HEK293 (cell line): ENCODE measurements at regions not wholly inside any gene's neighbourhood (a gene's known extent, or its start where the extent isn't known, plus 50 kb on each side); places are given as distances from the start of the nearest gene placed in this dataset.

ENCODE experiments used
- GLI2 ChIP-seq: fragments of 450-650 bp; formaldehyde crosslinking; IDR thresholded peaks from 2 replicates; pipeline ENCODE4; 2017; ENCODE audit warnings: missing biosample characterization, missing genetic modification characterization, low read depth, borderline replicate concordance
- KLF9 ChIP-seq: fragments of 450-650 bp; formaldehyde crosslinking; IDR thresholded peaks from 2 replicates; pipeline ENCODE4 v1.5.1; 2016; ENCODE audit warnings: missing biosample characterization, missing genetic modification characterization, low read depth
- PRDM6 ChIP-seq: fragments of 450-650 bp; formaldehyde crosslinking; IDR thresholded peaks from 2 replicates; pipeline ENCODE4 v1.5.1; 2017; ENCODE audit warnings: missing biosample characterization, missing genetic modification characterization
- SALL2 ChIP-seq: fragments of 450-650 bp; formaldehyde crosslinking; IDR thresholded peaks from 2 replicates; pipeline ENCODE4 v1.5.0; 2017; ENCODE audit warnings: missing biosample characterization, mild to moderate bottlenecking, missing genetic modification characterization, borderline replicate concordance
- ZBTB17 ChIP-seq: fragments of 450-650 bp; formaldehyde crosslinking; IDR thresholded peaks from 2 replicates; pipeline ENCODE4 v1.5.1; 2016; ENCODE audit warnings: missing biosample characterization, missing genetic modification characterization
- ZBTB21 ChIP-seq: fragments of 450-650 bp; formaldehyde crosslinking; IDR thresholded peaks from 2 replicates; pipeline ENCODE4 v1.5.1; 2017; ENCODE audit warnings: missing biosample characterization, missing genetic modification characterization
- ZBTB44 ChIP-seq: fragments of 450-650 bp; IDR thresholded peaks from 2 replicates; pipeline ENCODE4 v1.5.1; 2018; ENCODE audit warnings: missing biosample characterization, mild to moderate bottlenecking, missing genetic modification characterization
- ZBTB49 ChIP-seq: fragments of 450-650 bp; formaldehyde crosslinking; IDR thresholded peaks from 2 replicates; pipeline ENCODE4 v1.5.1; 2016; ENCODE audit warnings: missing biosample characterization, missing genetic modification characterization, low read depth
- ZFP3 ChIP-seq: fragments of 450-650 bp; formaldehyde crosslinking; IDR thresholded peaks from 2 replicates; pipeline ENCODE4 v1.5.1; 2016; ENCODE audit warnings: low read depth, missing biosample characterization, missing genetic modification characterization
- ZNF133 ChIP-seq: fragments of 450-650 bp; formaldehyde crosslinking; IDR thresholded peaks from 2 replicates; pipeline ENCODE4 v1.5.1; 2016; ENCODE audit warnings: missing biosample characterization, missing genetic modification characterization
- ZNF16 ChIP-seq: fragments of 450-650 bp; formaldehyde crosslinking; IDR thresholded peaks from 2 replicates; pipeline ENCODE4 v1.5.1; 2016; ENCODE audit warnings: low read depth, missing biosample characterization, missing genetic modification characterization
- ZNF223 ChIP-seq: fragments of 450-650 bp; formaldehyde crosslinking; IDR thresholded peaks from 2 replicates; pipeline ENCODE4 v1.5.1; 2016; ENCODE audit warnings: missing biosample characterization, missing genetic modification characterization
- ZNF280C ChIP-seq: fragments of 450-650 bp; formaldehyde crosslinking; IDR thresholded peaks from 2 replicates; pipeline ENCODE4 v1.5.1; 2016; ENCODE audit warnings: missing biosample characterization, missing genetic modification characterization
- ZNF341 ChIP-seq: fragments of 450-650 bp; formaldehyde crosslinking; IDR thresholded peaks from 2 replicates; pipeline ENCODE4; 2016; ENCODE audit warnings: low read depth, missing biosample characterization, missing genetic modification characterization
- ZNF354C ChIP-seq: fragments of 450-650 bp; formaldehyde crosslinking; IDR thresholded peaks from 2 replicates; pipeline ENCODE4 v1.5.1; 2016; ENCODE audit warnings: missing biosample characterization, missing genetic modification characterization, low read depth, borderline replicate concordance
- ZNF394 ChIP-seq: fragments of 450-650 bp; formaldehyde crosslinking; IDR thresholded peaks from 2 replicates; pipeline ENCODE4 v1.5.1; 2016; ENCODE audit warnings: missing biosample characterization, missing genetic modification characterization, mild to moderate bottlenecking, moderate library complexity, borderline replicate concordance
- ZNF398 ChIP-seq: fragments of 450-650 bp; formaldehyde crosslinking; IDR thresholded peaks from 2 replicates; pipeline ENCODE4 v1.5.1; 2017; ENCODE audit warnings: missing biosample characterization, missing genetic modification characterization
- ZNF426 ChIP-seq: fragments of 450-650 bp; formaldehyde crosslinking; IDR thresholded peaks from 2 replicates; pipeline ENCODE4 v1.5.1; 2017; ENCODE audit warnings: missing biosample characterization, missing genetic modification characterization, mild to moderate bottlenecking, inconsistent platforms, moderate library complexity
- ZNF544 ChIP-seq: fragments of 450-650 bp; formaldehyde crosslinking; IDR thresholded peaks from 2 replicates; pipeline ENCODE4 v1.5.0; 2017; ENCODE audit warnings: missing biosample characterization, missing genetic modification characterization
- ZNF560 ChIP-seq: fragments of 450-650 bp; formaldehyde crosslinking; IDR thresholded peaks from 2 replicates; pipeline ENCODE4 v1.5.1; 2017; ENCODE audit warnings: missing biosample characterization, missing genetic modification characterization, borderline replicate concordance
- ZNF629 ChIP-seq: fragments of 450-650 bp; formaldehyde crosslinking; IDR thresholded peaks from 2 replicates; pipeline ENCODE4 v1.5.1; 2017; ENCODE audit warnings: missing biosample characterization, missing genetic modification characterization
- ZNF768 ChIP-seq: fragments of 450-650 bp; formaldehyde crosslinking; IDR thresholded peaks from 2 replicates; pipeline ENCODE4 v1.5.1; 2018; ENCODE audit warnings: missing biosample characterization, mild to moderate bottlenecking, missing genetic modification characterization
- ZNF777 ChIP-seq: fragments of 450-650 bp; formaldehyde crosslinking; IDR thresholded peaks from 2 replicates; pipeline ENCODE4 v1.5.1; 2017; ENCODE audit warnings: missing biosample characterization, missing genetic modification characterization, borderline replicate concordance
- ZSCAN16 ChIP-seq: fragments of 450-650 bp; formaldehyde crosslinking; IDR thresholded peaks from 2 replicates; pipeline ENCODE4 v1.5.1; 2016; ENCODE audit warnings: missing biosample characterization, missing genetic modification characterization
- ZSCAN4 ChIP-seq: fragments of 450-650 bp; formaldehyde crosslinking; IDR thresholded peaks from 2 replicates; pipeline ENCODE4 v1.5.1; 2017; ENCODE audit warnings: missing biosample characterization, missing genetic modification characterization

- TF ChIP-seq ZSCAN4 (tag by site-specific recombination) (no peak), ZNF280C (tag by site-specific recombination) (no peak), ZNF777 (tag by site-specific recombination) (no peak), GLI2 (tag by site-specific recombination) (peak; percentile 95), ZNF341 (tag by site-specific recombination) (peak; percentile 56; the same call in 1 of the 2 replicates), ZNF223 (no peak), ZBTB49 (tag by site-specific recombination) (no peak), ZNF354C (tag by site-specific recombination) (no peak), ZNF629 (tag by site-specific recombination) (peak; percentile 82), ZFP3 (no peak), ZNF398 (tag by site-specific recombination) (no peak), ZBTB17 (tag by site-specific recombination) (no peak), PRDM6 (tag by site-specific recombination) (peak; percentile 92), ZNF16 (no peak), ZBTB21 (peak; percentile 72), ZNF133 (tag by site-specific recombination) (no peak), ZNF394 (no peak), ZNF426 (tag by site-specific recombination) (no peak), ZNF544 (no peak), ZNF560 (tag by site-specific recombination) (no peak), ZSCAN16 (tag by site-specific recombination) (no peak), KLF9 (tag by site-specific recombination) (no peak), ZNF768 (no peak), SALL2 (tag by site-specific recombination) (no peak), ZBTB44 (tag by site-specific recombination) (peak; percentile 77)
Observed at GRCh38 chr6:91299544-91300491, 712.9 kb upstream of the MAP3K7 start (continued).
